ENCODE measurements at regions not wholly inside any gene's neighbourhood (a gene's known extent, or its start where the extent isn't known, plus 50 kb on each side); places are given as distances from the start of the nearest gene placed in this dataset.
"Not testable (repeated sequence)": the region's sequence is repeated elsewhere in the genome, so short reads cannot be mapped to it uniquely, and the experiment has no call there.

DNA sequence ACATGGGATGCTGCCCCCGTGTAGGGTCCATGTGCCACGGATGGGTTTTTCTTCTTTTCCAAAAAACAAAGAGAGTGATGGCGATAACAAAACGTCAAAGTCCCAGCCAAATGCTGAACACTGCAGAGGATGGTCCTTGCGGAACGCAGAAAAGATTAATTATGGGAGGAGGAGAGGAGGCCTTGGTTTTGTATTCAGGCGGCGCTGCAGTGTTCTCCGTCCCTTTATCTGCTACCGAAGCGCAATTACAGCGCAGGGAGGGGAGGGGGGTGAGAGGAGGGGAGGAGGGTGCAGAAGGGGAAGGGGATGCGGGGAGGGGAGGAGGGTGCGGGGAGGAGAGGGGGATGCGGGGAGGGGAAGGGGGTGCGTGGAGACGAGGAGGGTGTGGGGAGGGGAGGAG lies 131.8 kb upstream of the PRKCQ start:
- peaks cover 0 to 8% (median 4%) of the 10 kb centered on the region in 3 donors for H3K27me3 ChIP-seq (ENCODE audit: control insufficient read depth in 3 of 3, insufficient read depth in 3 of 3, low read length in 3 of 3)

DNA sequence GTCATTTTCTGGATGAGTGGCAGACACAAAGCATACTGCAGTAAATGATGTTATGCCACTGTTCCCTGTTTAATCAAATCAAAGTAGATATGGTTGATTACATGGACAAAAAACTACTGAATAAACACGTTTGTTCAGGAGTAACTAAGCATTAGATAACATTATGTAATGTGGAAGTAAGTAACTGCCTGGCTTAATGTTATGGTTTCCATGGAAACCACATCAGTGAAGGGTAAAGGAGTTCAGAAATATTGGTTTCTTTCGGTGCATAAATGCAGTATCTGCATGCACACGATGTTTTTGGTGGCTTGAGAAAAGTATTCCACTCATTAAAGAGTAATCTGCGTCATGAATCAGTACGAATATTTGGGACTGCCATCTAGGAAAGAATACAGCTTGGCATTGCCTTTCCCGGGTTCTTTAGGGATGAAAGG lies 131.3 kb upstream of the PRKCQ start:
- H3K9ac ChIP-seq (ENCODE audit: low read depth in 1 of 3, low read length in 3 of 3) = no peak overlapping the region
- H3K27ac ChIP-seq (ENCODE audit: low read depth, low read length) = no peak overlapping the region
- no peak overlapping the region for H3K4me3 ChIP-seq (ENCODE audit: low read length in 3 of 3)
- H3K36me3 ChIP-seq (ENCODE audit: control insufficient read depth in 3 of 3, insufficient read depth in 3 of 3, low read length in 3 of 3) = no peaks in the 10 kb centered on the region
- no peaks in the 10 kb centered on the region for H3K9me3 ChIP-seq (ENCODE audit: control insufficient read depth in 3 of 3, low read length in 3 of 3)
- H3K27me3 ChIP-seq (ENCODE audit: control insufficient read depth in 3 of 3, insufficient read depth in 3 of 3, low read length in 3 of 3) = peaks cover 0 to 8% (median 4%) of the 10 kb centered on the region in 3 donors
- H3K4me1 ChIP-seq (ENCODE audit: control insufficient read depth in 3 of 3, insufficient read depth in 3 of 3, low read length in 3 of 3) = no peaks in the 10 kb centered on the region

More for the DNA sequence above, 131.8 kb upstream of the PRKCQ start:
- no peak overlapping the region for H3K27ac ChIP-seq (ENCODE audit: low read depth, low read length)
- no peak overlapping the region for H3K9ac ChIP-seq (ENCODE audit: low read depth in 1 of 3, low read length in 3 of 3)
- H3K4me1 ChIP-seq (ENCODE audit: control insufficient read depth in 3 of 3, insufficient read depth in 3 of 3, low read length in 3 of 3) = no peaks in the 10 kb centered on the region
- no peaks in the 10 kb centered on the region for H3K9me3 ChIP-seq (ENCODE audit: control insufficient read depth in 3 of 3, low read length in 3 of 3)
- no peak overlapping the region for H3K4me3 ChIP-seq (ENCODE audit: low read length in 3 of 3)
- H3K36me3 ChIP-seq (ENCODE audit: control insufficient read depth in 3 of 3, insufficient read depth in 3 of 3, low read length in 3 of 3) = no peaks in the 10 kb centered on the region

DNA sequence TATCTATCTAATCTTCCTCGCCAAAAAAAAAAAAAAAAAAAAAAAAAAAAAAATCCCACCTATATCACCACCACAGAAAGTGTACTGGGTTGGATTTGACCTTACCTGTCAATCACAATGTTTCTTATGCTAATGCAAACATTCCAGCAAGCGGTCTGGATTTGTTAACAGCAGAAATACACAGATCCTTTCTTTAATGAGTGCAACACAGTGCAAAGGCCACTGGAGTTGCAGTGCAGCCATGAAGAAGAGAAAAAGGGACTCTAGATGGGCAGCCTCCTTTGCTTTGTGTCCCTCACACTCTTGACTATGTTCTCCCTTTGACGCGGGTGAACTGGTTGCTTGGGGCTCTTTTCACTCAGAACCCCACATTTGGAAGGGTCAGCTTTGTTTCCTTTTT lies 127.3 kb upstream of the PRKCQ start:
- Histone ChIP-seq H3K36me3 (ENCODE audit: control insufficient read depth in 3 of 3, insufficient read depth in 3 of 3, low read length in 3 of 3) (no peaks in the 10 kb centered on the region), H3K4me3 (ENCODE audit: low read length in 3 of 3) (no peak overlapping the region), H3K27ac (ENCODE audit: low read depth, low read length) (no peak overlapping the region), H3K9ac (ENCODE audit: low read depth in 1 of 3, low read length in 3 of 3) (no peak overlapping the region), H3K27me3 (ENCODE audit: control insufficient read depth in 3 of 3, insufficient read depth in 3 of 3, low read length in 3 of 3) (peaks cover 0 to 4% (median 4%) of the 10 kb centered on the region in 3 donors), H3K9me3 (ENCODE audit: control insufficient read depth in 3 of 3, low read length in 3 of 3) (no peaks in the 10 kb centered on the region), H3K4me1 (ENCODE audit: control insufficient read depth in 3 of 3, insufficient read depth in 3 of 3, low read length in 3 of 3) (no peaks in the 10 kb centered on the region)

DNA sequence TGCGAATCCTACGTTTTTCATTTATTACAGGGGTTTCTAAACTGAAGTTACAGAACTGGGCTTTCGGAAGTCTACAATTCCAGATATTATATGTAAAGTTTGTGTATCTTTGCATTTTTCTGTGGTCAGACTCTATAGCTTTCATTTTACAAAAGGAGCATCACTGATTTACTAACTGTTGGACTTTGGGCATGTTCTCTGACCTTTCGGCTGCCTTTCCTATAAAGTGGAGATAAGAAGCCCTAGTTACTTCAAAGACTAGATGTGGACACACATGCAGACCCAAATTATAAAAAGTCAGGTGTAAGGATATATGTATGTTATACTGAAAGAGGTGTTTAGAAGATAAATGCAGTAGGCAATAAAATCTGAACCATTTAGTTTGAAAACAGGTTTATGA lies 126.6 kb upstream of the PRKCQ start:
- Histone ChIP-seq H3K36me3 (ENCODE audit: control insufficient read depth in 3 of 3, insufficient read depth in 3 of 3, low read length in 3 of 3) (no peaks in the 10 kb centered on the region), H3K4me1 (ENCODE audit: control insufficient read depth in 3 of 3, insufficient read depth in 3 of 3, low read length in 3 of 3) (peaks cover 0 to 3% (median under 1%) of the 10 kb centered on the region in 3 donors), H3K27ac (ENCODE audit: low read depth, low read length) (no peak overlapping the region), H3K27me3 (ENCODE audit: control insufficient read depth in 3 of 3, insufficient read depth in 3 of 3, low read length in 3 of 3) (peaks cover 0 to 4% (median 3%) of the 10 kb centered on the region in 3 donors), H3K9me3 (ENCODE audit: control insufficient read depth in 3 of 3, low read length in 3 of 3) (no peaks in the 10 kb centered on the region), H3K9ac (ENCODE audit: low read depth in 1 of 3, low read length in 3 of 3) (no peak overlapping the region), H3K4me3 (ENCODE audit: low read length in 3 of 3) (no peak overlapping the region)

DNA sequence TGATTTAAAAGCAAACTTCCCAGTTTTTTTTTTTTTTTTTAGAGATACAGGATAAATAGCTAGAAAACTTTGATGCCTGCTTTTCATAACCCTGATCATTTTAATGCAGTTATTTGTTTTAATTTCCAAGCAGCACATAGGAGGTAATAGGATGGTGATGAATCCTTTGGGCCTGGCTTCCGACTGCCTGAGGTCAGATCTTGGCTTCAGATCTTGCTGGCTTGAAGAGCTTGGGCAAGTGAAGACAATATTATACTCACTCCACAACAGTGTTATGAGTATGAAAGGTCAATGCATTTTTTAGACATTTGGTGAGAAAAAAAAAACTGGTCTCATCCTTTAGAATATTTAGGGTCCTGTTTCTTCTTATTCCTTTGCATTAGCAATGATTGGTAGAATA lies 124.8 kb upstream of the PRKCQ start:
- no peak overlapping the region for H3K4me3 ChIP-seq (ENCODE audit: low read length in 3 of 3)
- no peak overlapping the region for H3K27ac ChIP-seq (ENCODE audit: low read depth, low read length)
- H3K9ac ChIP-seq (ENCODE audit: low read depth in 1 of 3, low read length in 3 of 3) = no peak overlapping the region
- H3K27me3 ChIP-seq (ENCODE audit: control insufficient read depth in 3 of 3, insufficient read depth in 3 of 3, low read length in 3 of 3) = peaks cover 0 to 4% (median 0%) of the 10 kb centered on the region in 3 donors
- no peaks in the 10 kb centered on the region for H3K9me3 ChIP-seq (ENCODE audit: control insufficient read depth in 3 of 3, low read length in 3 of 3)
- no peaks in the 10 kb centered on the region for H3K36me3 ChIP-seq (ENCODE audit: control insufficient read depth in 3 of 3, insufficient read depth in 3 of 3, low read length in 3 of 3)
- peaks cover 0 to 11% (median 9%) of the 10 kb centered on the region in 3 donors for H3K4me1 ChIP-seq (ENCODE audit: control insufficient read depth in 3 of 3, insufficient read depth in 3 of 3, low read length in 3 of 3)

DNA sequence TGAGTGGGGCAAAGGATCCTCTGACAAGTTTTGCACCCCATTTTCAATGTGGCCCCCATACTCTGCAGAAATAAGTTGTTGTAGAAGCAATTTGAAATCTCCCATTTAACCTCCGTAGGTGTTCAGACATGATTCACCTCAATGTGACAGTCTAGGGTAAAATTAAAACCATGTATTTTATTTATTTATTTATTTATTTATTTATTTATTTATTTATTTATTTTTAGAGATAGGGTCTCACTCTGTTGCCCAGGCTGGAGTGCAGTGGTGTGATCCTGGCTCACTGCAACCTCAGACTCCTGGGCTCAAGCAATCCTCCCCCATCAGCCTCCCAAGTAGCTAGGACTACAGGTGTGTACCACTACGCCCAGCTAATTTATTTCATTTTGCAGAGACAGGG lies 122.8 kb upstream of the PRKCQ start:
- H3K36me3 ChIP-seq (ENCODE audit: control insufficient read depth in 3 of 3, insufficient read depth in 3 of 3, low read length in 3 of 3); H3K27me3 ChIP-seq (ENCODE audit: control insufficient read depth in 3 of 3, insufficient read depth in 3 of 3, low read length in 3 of 3); H3K9me3 ChIP-seq (ENCODE audit: control insufficient read depth in 3 of 3, low read length in 3 of 3); H3K27ac ChIP-seq (ENCODE audit: low read depth, low read length); H3K9ac ChIP-seq (ENCODE audit: low read depth in 1 of 3, low read length in 3 of 3); H3K4me3 ChIP-seq (ENCODE audit: low read length in 3 of 3): not testable (repeated sequence)
- peaks cover 0 to 11% (median 9%) of the 10 kb centered on the region in 3 donors for H3K4me1 ChIP-seq (ENCODE audit: control insufficient read depth in 3 of 3, insufficient read depth in 3 of 3, low read length in 3 of 3)

DNA sequence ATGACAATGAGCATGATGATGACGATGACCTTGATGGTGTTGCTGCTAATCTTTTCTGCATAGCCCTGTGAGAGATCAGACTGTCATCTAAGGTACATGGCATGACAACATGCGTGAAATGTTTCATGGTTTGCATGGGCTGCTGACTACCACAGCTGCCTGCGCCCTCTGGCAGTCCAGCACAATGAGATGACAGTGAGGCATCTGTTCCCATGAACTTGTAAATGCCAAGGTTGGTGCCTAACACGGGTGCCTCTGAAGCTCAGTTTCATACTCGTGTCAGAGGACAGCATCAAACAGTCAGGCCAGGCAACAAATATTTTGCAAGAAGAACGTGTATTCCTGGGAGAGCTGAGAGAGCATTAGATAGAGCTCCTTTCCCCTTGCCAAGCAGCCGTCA lies 122.0 kb upstream of the PRKCQ start:
- peaks cover 0 to 11% (median 9%) of the 10 kb centered on the region in 3 donors for H3K4me1 ChIP-seq (ENCODE audit: control insufficient read depth in 3 of 3, insufficient read depth in 3 of 3, low read length in 3 of 3)
- no peaks in the 10 kb centered on the region for H3K36me3 ChIP-seq (ENCODE audit: control insufficient read depth in 3 of 3, insufficient read depth in 3 of 3, low read length in 3 of 3)
- no peaks in the 10 kb centered on the region for H3K9me3 ChIP-seq (ENCODE audit: control insufficient read depth in 3 of 3, low read length in 3 of 3)
- H3K4me3 ChIP-seq (ENCODE audit: low read length in 3 of 3) = no peak overlapping the region
- no peak overlapping the region for H3K27ac ChIP-seq (ENCODE audit: low read depth, low read length)
- no peaks in the 10 kb centered on the region for H3K27me3 ChIP-seq (ENCODE audit: control insufficient read depth in 3 of 3, insufficient read depth in 3 of 3, low read length in 3 of 3)
- H3K9ac ChIP-seq (ENCODE audit: low read depth in 1 of 3, low read length in 3 of 3) = no peak overlapping the region

DNA sequence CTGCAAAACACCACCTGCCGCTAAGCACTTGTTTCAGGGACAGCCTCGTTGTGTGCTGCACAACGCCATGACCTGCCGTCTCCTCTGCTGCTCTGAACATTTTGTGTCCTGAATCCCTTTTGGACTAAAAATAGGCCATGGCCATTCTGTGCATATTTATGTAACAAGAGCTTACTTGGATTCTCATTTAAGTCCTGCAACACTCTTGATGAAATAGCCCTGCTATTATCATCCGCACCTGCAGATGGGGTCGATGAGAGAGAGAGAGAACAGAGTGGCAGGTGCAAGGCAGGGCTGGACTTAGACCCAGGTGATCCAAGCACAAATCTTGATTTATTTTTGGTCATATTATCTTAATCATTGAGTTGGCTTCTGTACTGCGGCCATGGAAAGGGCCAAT lies 121.2 kb upstream of the PRKCQ start:
- no peak overlapping the region for H3K4me3 ChIP-seq (ENCODE audit: low read length in 3 of 3)
- no peaks in the 10 kb centered on the region for H3K36me3 ChIP-seq (ENCODE audit: control insufficient read depth in 3 of 3, insufficient read depth in 3 of 3, low read length in 3 of 3)
- H3K9ac ChIP-seq (ENCODE audit: low read depth in 1 of 3, low read length in 3 of 3) = no peak overlapping the region
- no peak overlapping the region for H3K27ac ChIP-seq (ENCODE audit: low read depth, low read length)
- no peaks in the 10 kb centered on the region for H3K27me3 ChIP-seq (ENCODE audit: control insufficient read depth in 3 of 3, insufficient read depth in 3 of 3, low read length in 3 of 3)
- H3K9me3 ChIP-seq (ENCODE audit: control insufficient read depth in 3 of 3, low read length in 3 of 3) = no peaks in the 10 kb centered on the region
- peaks cover 0 to 11% (median 9%) of the 10 kb centered on the region in 3 donors for H3K4me1 ChIP-seq (ENCODE audit: control insufficient read depth in 3 of 3, insufficient read depth in 3 of 3, low read length in 3 of 3)

DNA sequence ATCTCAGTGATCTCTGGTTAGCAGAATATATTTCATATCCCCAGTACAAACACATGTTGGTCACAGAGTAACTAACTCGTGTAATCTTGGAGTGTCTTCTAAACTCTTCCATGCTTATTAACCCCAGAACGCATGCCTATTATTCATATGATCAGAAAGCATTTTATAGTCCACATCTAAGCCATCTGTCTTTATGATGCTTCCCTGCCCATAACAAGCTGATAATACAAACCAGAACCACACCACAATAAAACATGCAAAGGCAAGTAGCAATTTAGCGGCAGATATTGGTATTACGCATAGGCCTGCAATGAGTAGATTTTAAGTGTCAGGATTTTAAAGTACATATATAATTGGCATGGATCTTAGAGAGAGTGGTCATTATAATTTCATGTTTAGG lies 120.0 kb upstream of the PRKCQ start:
- H3K27me3 ChIP-seq (ENCODE audit: control insufficient read depth in 3 of 3, insufficient read depth in 3 of 3, low read length in 3 of 3) = no peaks in the 10 kb centered on the region
- no peaks in the 10 kb centered on the region for H3K9me3 ChIP-seq (ENCODE audit: control insufficient read depth in 3 of 3, low read length in 3 of 3)
- H3K4me3 ChIP-seq (ENCODE audit: low read length in 3 of 3) = no peak overlapping the region
- no peak overlapping the region for H3K27ac ChIP-seq (ENCODE audit: low read depth, low read length)
- H3K4me1 ChIP-seq (ENCODE audit: control insufficient read depth in 3 of 3, insufficient read depth in 3 of 3, low read length in 3 of 3) = peaks cover 0 to 11% (median 9%) of the 10 kb centered on the region in 3 donors
- H3K36me3 ChIP-seq (ENCODE audit: control insufficient read depth in 3 of 3, insufficient read depth in 3 of 3, low read length in 3 of 3) = no peaks in the 10 kb centered on the region
- H3K9ac ChIP-seq (ENCODE audit: low read depth in 1 of 3, low read length in 3 of 3) = no peak overlapping the region

DNA sequence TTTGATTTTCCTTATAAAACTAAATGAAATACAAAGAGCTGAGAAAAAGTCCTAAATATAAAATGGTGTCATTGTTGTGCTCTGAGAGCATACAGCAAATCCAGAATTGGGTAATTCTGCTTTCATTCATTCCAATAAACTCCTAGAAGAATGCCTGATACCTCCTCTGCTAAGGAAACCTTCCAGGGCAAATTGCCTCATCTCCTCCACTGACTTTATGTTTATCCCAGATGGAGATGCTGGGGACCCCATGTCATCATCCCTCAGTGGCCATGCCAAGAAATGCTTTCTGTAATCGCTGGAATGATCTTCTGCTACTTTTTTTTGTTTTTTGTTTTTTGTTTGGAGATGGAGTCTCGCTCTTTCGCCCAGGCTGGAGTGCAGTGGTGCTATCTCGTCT lies 119.3 kb upstream of the PRKCQ start:
- no peaks in the 10 kb centered on the region for H3K36me3 ChIP-seq (ENCODE audit: control insufficient read depth in 3 of 3, insufficient read depth in 3 of 3, low read length in 3 of 3)
- no peaks in the 10 kb centered on the region for H3K9me3 ChIP-seq (ENCODE audit: control insufficient read depth in 3 of 3, low read length in 3 of 3)
- H3K27me3 ChIP-seq (ENCODE audit: control insufficient read depth in 3 of 3, insufficient read depth in 3 of 3, low read length in 3 of 3) = no peaks in the 10 kb centered on the region
- H3K27ac ChIP-seq (ENCODE audit: low read depth, low read length) = no peak overlapping the region
- no peak overlapping the region for H3K4me3 ChIP-seq (ENCODE audit: low read length in 3 of 3)
- no peak overlapping the region for H3K9ac ChIP-seq (ENCODE audit: low read depth in 1 of 3, low read length in 3 of 3)
- H3K4me1 ChIP-seq (ENCODE audit: control insufficient read depth in 3 of 3, insufficient read depth in 3 of 3, low read length in 3 of 3) = peaks cover 0 to 11% (median 9%) of the 10 kb centered on the region in 3 donors

DNA sequence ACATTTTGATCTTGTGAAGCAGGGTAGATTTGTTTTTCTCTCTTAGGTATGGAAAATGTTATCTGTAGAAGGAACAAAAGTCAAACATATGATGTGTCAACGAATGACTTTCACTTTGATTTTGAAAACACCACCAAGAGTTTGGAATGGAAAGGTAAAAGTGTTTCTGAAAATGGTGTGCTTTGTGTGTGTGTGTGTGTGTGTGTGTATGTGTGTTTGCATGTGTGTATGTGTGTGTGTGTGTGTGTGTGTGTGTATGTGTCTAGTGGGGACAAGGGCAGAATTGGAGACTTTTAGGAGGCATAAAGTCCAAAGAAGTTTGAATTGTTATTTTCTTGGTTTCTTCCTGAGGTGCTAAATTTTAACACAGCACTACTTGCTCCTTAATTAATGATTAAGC lies 115.4 kb upstream of the PRKCQ start:
- H3K4me3 ChIP-seq (ENCODE audit: low read length in 3 of 3) = no peak overlapping the region
- no peak overlapping the region for H3K9ac ChIP-seq (ENCODE audit: low read depth in 1 of 3, low read length in 3 of 3)
- no peaks in the 10 kb centered on the region for H3K36me3 ChIP-seq (ENCODE audit: control insufficient read depth in 3 of 3, insufficient read depth in 3 of 3, low read length in 3 of 3)
- no peak overlapping the region for H3K27ac ChIP-seq (ENCODE audit: low read depth, low read length)
- no peaks in the 10 kb centered on the region for H3K27me3 ChIP-seq (ENCODE audit: control insufficient read depth in 3 of 3, insufficient read depth in 3 of 3, low read length in 3 of 3)
- H3K9me3 ChIP-seq (ENCODE audit: control insufficient read depth in 3 of 3, low read length in 3 of 3) = no peaks in the 10 kb centered on the region
- no peaks in the 10 kb centered on the region for H3K4me1 ChIP-seq (ENCODE audit: control insufficient read depth in 3 of 3, insufficient read depth in 3 of 3, low read length in 3 of 3)
